ENCODE measurements at regions not wholly inside any gene's neighbourhood (a gene's known extent, or its start where the extent isn't known, plus 50 kb on each side); places are given as distances from the start of the nearest gene placed in this dataset.

- no peaks in the 10 kb centered on the region for H4K20me1 ChIP-seq (ENCODE audit: control insufficient read depth, extremely low read depth, insufficient read depth, low read length)
- no peak overlapping the region for H3K4me3 ChIP-seq (replicated peaks in 1 of 4; ENCODE audit: control extremely low read depth in 1 of 4, insufficient read depth in 1 of 4, low read depth in 3 of 4, low read length in 4 of 4)
- H3K4me1 ChIP-seq (ENCODE audit: control insufficient read depth, extremely low read depth, insufficient read depth, low read length), result no peaks in the 10 kb centered on the region
- H3K9me3 ChIP-seq (ENCODE audit: control insufficient read depth, insufficient read depth, low read depth, low read length), result no peaks in the 10 kb centered on the region
- H3K9ac ChIP-seq (ENCODE audit: insufficient read depth, low read length), result no peak overlapping the region
- H3K4me2 ChIP-seq (ENCODE audit: extremely low read depth, insufficient read depth, low read length), result no peak overlapping the region
- no peak overlapping the region for H2AFZ ChIP-seq (ENCODE audit: low read length)
- H3K27ac ChIP-seq (ENCODE audit: insufficient read depth, low read length), result no peak overlapping the region
- no peak for DNase-seq (ENCODE audit: low read depth in 2 of 2)
- no peaks in the 10 kb centered on the region for H3K36me3 ChIP-seq (ENCODE audit: control insufficient read depth, insufficient read depth, low read length)
- H3K79me2 ChIP-seq (ENCODE audit: control insufficient read depth, insufficient read depth, low read length), result no peaks in the 10 kb centered on the region
- no peak for TF ChIP-seq CTCF (conservative IDR thresholded peaks at IDR 0.05 in 1 of 2, IDR thresholded peaks at IDR 0.05 in 1 of 2; ENCODE audit: low read depth in 1 of 2, low read length in 2 of 2)
- TF ChIP-seq EZH2 (IDR thresholded peaks at IDR 0.05; ENCODE audit: low read length, missing control alignments), result no peak
- H3K27me3 ChIP-seq (ENCODE audit: control insufficient read depth, insufficient read depth, low read length), result no peaks in the 10 kb centered on the region
Measured at GRCh38 chr16:72394526-72394925, 222.6 kb upstream of the PMFBP1 start.

GRCh38 chr16:72389791-72390190, 217.8 kb upstream of the PMFBP1 start:
- TF ChIP-seq EZH2 (IDR thresholded peaks at IDR 0.05; ENCODE audit: low read length, missing control alignments), result no peak
- no peak for TF ChIP-seq CTCF (conservative IDR thresholded peaks at IDR 0.05 in 1 of 2, IDR thresholded peaks at IDR 0.05 in 1 of 2; ENCODE audit: low read depth in 1 of 2, low read length in 2 of 2)
- H3K36me3 ChIP-seq (ENCODE audit: control insufficient read depth, insufficient read depth, low read length), result no peaks in the 10 kb centered on the region
- no peak overlapping the region for H3K9ac ChIP-seq (ENCODE audit: insufficient read depth, low read length)
- no peaks in the 10 kb centered on the region for H3K9me3 ChIP-seq (ENCODE audit: control insufficient read depth, insufficient read depth, low read depth, low read length)
- H4K20me1 ChIP-seq (ENCODE audit: control insufficient read depth, extremely low read depth, insufficient read depth, low read length), result no peaks in the 10 kb centered on the region
- DNase-seq (ENCODE audit: low read depth in 2 of 2), result no peak
- no peak overlapping the region for H3K4me2 ChIP-seq (ENCODE audit: extremely low read depth, insufficient read depth, low read length)
- H3K4me3 ChIP-seq (replicated peaks in 1 of 4; ENCODE audit: control extremely low read depth in 1 of 4, insufficient read depth in 1 of 4, low read depth in 3 of 4, low read length in 4 of 4), result no peak overlapping the region
- H3K4me1 ChIP-seq (ENCODE audit: control insufficient read depth, extremely low read depth, insufficient read depth, low read length), result no peaks in the 10 kb centered on the region
- no peak overlapping the region for H3K27ac ChIP-seq (ENCODE audit: insufficient read depth, low read length)
- H3K79me2 ChIP-seq (ENCODE audit: control insufficient read depth, insufficient read depth, low read length), result no peaks in the 10 kb centered on the region
- H3K27me3 ChIP-seq (ENCODE audit: control insufficient read depth, insufficient read depth, low read length), result no peaks in the 10 kb centered on the region
- no peak overlapping the region for H2AFZ ChIP-seq (ENCODE audit: low read length)

DNA sequence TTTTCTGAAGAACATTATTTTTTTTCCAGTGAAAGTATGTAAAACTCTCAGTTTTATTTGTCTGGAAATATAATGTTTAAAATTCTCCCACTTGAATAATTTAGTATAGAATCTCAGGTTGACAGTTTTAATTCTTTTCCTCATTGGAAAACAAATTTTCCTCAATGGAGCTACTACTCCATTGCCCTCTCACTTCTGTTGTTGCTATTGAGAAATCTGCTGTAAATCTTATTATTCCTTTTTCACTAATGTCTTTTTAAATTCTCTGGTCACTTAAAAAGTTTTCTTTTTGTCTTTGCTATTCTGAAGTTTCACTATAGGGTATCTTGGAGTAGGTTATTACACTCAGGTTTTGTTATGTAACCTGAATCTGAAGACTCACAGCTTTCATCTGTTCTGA, 216.1 kb upstream of the PMFBP1 start:
- no peak for TF ChIP-seq CTCF (conservative IDR thresholded peaks at IDR 0.05 in 1 of 2, IDR thresholded peaks at IDR 0.05 in 1 of 2; ENCODE audit: low read depth in 1 of 2, low read length in 2 of 2)
- H3K9ac ChIP-seq (ENCODE audit: insufficient read depth, low read length), result no peak overlapping the region
- H3K79me2 ChIP-seq (ENCODE audit: control insufficient read depth, insufficient read depth, low read length), result no peaks in the 10 kb centered on the region
- no peaks in the 10 kb centered on the region for H3K9me3 ChIP-seq (ENCODE audit: control insufficient read depth, insufficient read depth, low read depth, low read length)
- no peak overlapping the region for H2AFZ ChIP-seq (ENCODE audit: low read length)
- no peaks in the 10 kb centered on the region for H3K4me1 ChIP-seq (ENCODE audit: control insufficient read depth, extremely low read depth, insufficient read depth, low read length)
- H3K27me3 ChIP-seq (ENCODE audit: control insufficient read depth, insufficient read depth, low read length), result no peaks in the 10 kb centered on the region
- no peak for DNase-seq (ENCODE audit: low read depth in 2 of 2)
- H3K27ac ChIP-seq (ENCODE audit: insufficient read depth, low read length), result no peak overlapping the region
- H3K36me3 ChIP-seq (ENCODE audit: control insufficient read depth, insufficient read depth, low read length), result no peaks in the 10 kb centered on the region
- no peaks in the 10 kb centered on the region for H4K20me1 ChIP-seq (ENCODE audit: control insufficient read depth, extremely low read depth, insufficient read depth, low read length)
- H3K4me2 ChIP-seq (ENCODE audit: extremely low read depth, insufficient read depth, low read length), result no peak overlapping the region
- no peak overlapping the region for H3K4me3 ChIP-seq (replicated peaks in 1 of 4; ENCODE audit: control extremely low read depth in 1 of 4, insufficient read depth in 1 of 4, low read depth in 3 of 4, low read length in 4 of 4)

Measured in fibroblast of lung (primary cell).